ENCODE measurements at regions not wholly inside any gene's neighbourhood (a gene's known extent, or its start where the extent isn't known, plus 50 kb on each side); places are given as distances from the start of the nearest gene placed in this dataset.

DNA sequence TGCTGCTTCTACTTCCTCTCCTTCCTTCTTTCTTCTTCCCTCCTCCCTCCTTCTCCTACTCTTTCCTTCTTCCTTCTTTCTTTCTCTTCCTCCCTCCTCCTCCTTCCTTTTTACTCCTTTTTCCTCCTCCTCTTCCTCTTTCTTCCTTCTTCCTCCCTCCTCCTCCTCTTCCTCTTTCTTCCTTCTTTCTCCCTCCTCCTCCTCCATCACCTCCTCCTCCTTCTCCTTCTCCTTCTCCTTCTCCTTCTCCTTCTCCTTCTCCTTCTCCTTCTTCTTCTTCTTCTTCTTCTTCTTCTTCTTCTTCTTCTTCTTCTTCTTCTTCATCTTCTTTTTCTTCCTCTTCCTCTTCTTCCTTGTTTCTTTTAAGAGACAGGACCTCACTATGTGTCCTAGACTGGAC is 224.0 kb downstream of the NR2F2 start:
- TF ChIP-seq EZH2phosphoT487 (IDR thresholded peaks at IDR 0.05; ENCODE audit: insufficient read depth, low read depth): no peak
- no peak for TF ChIP-seq EZH2 (IDR thresholded peaks at IDR 0.05; ENCODE audit: insufficient read depth, poor library complexity, severe bottlenecking)

All from GM23248 (cell line).